ENCODE measurements at regions not wholly inside any gene's neighbourhood (a gene's known extent, or its start where the extent isn't known, plus 50 kb on each side); places are given as distances from the start of the nearest gene placed in this dataset.
"Not testable (repeated sequence)": the region's sequence is repeated elsewhere in the genome, so short reads cannot be mapped to it uniquely, and the experiment has no call there.

DNA sequence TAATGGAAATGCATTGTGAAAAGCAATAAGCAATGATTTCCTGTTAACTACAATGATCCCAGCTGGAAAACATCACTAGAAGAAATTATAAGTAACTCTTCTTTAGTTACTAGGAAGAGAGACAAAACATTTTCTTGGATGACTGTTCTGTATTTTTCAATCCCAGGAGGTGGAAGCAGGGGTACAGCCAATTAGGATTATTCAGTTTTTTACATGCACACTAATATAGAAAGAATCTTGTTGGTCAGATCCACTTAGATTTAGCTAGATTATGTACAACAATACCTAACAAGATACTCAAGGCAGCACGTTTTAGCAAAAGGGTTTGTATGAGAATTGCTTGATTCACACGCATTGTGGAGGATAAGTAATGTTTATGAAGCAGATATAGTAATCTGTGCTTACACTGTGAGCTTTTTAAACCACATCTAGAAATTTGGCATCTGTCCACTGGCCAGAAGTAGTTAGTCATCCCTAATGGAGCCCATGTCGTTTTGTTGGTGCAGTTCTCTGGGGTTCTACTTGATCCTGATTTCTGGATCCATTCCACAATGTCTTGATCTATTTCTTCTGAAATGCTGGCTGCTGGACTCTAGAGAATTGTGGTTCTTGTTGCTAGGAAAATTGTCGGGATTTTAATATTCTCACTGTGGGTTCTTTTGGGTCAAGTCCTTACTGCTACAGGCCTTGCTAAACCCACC lies 199.7 kb downstream of the ADCYAP1 start:
- DNase-seq (ENCODE audit: low read depth) = no peak

DNA sequence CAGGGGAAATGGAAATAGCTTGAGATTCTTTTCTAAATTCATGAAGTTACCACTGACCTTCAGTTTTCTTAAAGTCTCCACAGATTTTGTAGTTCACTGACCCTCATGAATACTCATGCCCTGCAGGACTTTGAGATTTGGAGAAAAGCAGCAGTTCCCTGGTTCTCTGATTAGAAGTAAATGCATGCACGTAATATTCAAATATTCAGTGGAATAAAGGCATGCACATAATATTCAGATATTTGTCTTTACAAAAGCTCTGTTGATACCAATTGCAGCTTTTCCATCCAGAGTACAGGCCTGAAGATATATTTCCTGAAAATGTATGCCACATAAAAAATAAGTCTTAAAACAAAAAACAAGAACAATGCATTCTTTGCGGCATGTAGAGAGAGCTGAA lies 219.8 kb downstream of the ADCYAP1 start:
- no peak for DNase-seq (ENCODE audit: low read depth)

DNA sequence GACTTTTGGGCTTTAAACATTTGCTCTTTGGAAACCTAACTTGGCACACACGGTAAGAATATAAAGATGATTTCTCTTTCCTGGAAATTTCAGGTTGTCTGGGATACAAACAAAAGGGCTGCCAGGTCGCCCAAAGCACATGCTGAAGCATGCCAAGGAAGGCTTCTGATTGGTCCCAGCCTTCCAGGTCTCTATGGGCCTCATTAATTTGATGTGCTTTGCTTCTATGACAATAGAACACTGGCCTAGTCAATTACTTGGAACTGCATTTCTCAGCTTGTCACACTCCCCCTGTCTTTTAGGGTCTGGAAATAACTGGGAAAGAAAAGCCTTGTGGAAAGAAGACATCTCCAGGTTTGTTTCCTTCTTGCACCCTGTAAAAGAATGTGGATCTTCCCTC lies 228.9 kb downstream of the ADCYAP1 start:
- no peak for DNase-seq (ENCODE audit: low read depth)

DNA sequence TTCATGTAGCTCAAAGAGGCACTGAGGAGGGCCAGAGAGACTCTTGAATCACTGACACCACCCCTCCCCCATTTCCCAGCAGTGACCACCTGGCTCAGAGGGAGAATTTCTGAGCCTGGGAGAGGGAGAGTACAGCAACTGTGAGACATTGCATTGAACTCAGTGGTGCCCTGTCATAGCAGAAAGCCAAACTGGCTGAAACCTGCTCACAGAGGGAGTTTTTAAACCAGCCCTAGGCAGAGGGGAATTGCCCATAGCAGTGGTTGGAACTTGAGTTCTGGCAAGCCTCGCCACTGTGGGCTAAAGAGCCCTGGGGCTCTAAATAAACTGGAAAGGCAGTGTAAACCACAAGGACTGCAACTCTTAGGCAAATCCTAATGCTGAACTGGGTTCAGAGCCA lies 243.1 kb downstream of the ADCYAP1 start:
- DNase-seq (ENCODE audit: low read depth) = no peak

DNA sequence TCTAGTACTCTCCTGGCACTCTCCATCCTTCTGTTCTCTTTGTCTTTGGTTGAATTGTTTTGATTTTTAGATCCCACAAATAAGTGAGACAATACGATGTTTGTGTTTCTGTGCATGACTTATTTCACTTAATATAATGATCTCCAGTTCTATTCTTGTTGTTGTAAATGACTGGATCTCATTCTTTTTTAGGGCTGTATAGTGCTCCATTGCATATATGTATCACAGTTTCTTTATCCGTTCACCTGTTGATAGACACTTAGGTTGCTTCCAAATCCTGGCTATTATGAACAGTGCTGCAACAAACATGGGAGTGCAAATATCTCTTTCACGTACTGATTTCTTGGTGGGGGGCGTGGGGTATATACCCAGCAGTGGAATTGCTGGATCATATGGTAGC lies 245.0 kb downstream of the ADCYAP1 start:
- DNase-seq (ENCODE audit: low read depth) = no peak

DNA sequence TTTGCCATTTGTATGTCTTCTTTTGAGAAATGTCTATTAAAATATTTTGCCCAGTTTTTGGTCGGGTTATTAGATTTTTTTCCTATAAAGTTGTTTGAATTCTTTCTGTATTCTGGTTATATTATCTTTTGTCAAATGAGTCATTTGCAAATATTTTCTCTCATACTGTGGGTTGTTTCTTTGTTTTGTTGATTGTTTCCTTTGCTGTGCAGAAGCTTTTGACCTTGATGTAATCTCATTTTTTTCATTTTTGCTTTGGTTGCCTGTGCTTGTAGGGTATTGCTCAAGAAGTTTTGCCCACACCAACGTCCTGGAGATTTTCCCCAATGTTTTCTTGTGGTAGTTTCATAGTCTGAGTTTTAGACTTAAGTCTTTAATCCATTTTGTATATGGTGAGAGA lies 245.7 kb downstream of the ADCYAP1 start:
- no peak for DNase-seq (ENCODE audit: low read depth)

DNA sequence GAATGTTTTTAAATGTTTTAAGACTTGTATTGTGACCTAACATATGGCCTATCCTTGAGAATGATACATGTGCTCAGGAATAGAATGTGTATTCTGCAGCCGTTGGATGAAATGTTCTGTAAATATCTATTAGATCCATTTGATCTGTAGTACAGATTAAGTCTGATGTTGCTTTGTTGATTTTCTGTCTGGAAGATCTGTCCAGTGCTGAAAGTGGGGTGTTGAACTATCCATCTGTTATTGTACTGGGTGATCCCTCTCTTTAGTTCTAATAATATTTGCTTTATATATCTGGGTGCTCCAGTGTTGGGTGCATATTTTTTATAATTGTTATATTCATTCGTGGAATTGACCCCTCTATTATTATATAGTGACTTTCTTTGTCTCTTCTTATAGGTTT lies 248.3 kb downstream of the ADCYAP1 start:
- DNase-seq (ENCODE audit: low read depth) = not testable (repeated sequence)

DNA sequence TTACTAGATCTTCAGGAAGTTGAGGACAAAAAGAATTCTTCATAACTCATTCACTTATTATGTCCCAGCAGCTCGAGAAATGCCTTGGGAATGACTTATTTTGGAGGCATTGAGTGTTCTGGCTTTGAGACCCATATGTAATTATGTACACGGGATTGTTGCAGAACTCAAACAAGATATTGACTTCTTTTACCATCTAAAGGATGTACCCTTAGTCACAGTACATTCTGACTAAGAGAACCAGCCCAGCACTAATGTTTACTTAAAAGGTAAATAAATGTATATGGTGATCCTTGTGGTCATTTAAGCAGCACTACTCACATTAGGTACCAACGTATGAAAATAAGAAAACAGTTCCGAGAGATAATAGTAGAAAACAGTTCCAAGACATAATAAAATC lies 268.9 kb downstream of the ADCYAP1 start:
- no peak for DNase-seq (ENCODE audit: low read depth)

DNA sequence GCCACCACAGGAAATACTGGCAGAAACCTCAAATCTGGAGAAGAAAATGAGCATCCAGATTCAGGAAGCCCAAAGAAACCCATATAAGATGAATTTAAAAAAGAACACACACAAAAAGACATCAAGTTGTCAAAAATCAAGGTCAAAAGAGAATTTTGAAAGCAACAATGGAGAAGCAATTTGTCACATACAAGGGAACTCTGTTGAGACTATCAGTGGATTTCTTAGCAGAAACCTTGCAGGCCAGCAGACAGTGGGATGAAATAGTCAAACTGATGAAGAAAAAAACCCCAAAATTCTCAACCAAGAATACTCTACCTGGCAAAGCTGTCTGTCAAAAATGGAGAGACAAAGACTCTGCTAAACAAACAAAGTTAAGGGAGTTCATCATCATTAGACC lies 272.6 kb downstream of the ADCYAP1 start:
- no peak for DNase-seq (ENCODE audit: low read depth)

DNA sequence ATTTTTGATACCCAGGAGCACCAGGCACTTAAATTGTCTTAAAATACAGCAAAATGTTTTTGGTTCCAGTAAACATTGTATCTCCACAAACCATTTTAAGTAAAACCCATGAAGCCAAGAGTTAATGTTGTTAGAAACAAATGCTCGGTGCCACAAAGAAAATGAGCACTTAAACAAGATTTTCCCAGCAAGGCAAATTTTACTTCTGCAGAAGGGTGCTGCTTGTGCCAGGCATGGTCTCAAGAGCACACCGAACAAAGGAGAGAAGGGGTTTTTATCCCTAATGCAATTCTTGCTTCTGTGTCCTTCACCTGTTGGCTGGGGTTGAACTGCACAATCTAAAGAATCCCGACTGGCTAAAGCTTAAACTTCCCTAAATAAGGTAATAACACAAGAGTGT lies 286.7 kb downstream of the ADCYAP1 start:
- DNase-seq (ENCODE audit: low read depth) = no peak

DNA sequence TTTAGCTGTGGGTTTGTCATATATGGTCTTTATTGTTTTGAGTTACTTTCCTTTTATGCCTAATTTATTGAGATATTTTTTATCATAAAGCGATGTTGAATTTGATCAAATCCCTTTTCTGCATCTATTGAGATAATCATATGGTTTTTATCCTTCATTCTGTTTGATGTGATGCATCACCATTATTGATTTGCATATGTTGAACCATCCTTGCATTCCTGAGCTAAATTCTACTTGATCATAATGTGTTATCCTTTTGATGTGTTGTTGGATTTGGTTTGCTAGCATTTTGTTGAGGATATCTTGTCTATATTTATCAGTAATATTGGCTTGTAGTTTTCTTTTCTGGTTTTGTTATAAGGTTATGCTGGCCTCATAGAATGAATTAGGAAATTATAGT lies 308.5 kb downstream of the ADCYAP1 start:
- no peak for DNase-seq (ENCODE audit: low read depth)

DNA sequence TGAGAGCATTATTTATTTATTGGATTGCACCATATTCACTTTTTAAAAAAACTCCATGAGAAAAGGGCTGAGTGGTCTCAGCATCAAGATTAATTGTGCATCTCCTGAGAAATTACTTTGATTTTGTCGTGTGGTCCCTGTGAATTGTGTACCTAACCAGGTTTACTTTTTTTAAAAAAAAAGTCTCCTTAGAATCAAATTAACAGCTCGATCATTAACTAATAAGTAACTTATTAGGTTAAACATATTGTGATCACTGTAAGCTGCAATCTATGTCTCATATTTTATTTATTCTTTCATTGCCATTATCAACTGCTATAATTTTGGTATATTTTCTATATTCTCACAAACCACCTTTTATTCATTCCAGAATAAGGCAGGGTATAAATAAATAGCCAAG lies 318.2 kb downstream of the ADCYAP1 start:
- no peak for DNase-seq (ENCODE audit: low read depth)

DNA sequence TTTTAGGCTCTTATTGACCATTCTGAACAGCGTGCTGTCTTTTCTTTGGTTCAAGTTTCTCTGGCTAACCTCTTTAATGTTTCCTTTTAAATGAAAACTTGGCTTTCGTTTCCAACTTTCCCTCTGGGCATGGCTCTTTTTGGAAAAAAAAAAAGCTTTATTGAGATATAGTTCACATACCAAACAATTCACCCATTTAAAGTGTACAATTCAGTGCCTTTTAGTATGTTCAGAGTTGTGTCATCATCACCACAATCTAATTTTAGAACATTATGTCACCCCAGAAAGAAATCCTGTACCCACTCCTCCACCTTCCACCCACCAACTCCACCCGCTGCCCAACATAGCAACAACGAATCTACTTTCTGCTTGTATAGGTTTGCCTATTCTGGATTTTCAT lies 322.4 kb downstream of the ADCYAP1 start:
- DNase-seq (ENCODE audit: low read depth) = no peak

DNA sequence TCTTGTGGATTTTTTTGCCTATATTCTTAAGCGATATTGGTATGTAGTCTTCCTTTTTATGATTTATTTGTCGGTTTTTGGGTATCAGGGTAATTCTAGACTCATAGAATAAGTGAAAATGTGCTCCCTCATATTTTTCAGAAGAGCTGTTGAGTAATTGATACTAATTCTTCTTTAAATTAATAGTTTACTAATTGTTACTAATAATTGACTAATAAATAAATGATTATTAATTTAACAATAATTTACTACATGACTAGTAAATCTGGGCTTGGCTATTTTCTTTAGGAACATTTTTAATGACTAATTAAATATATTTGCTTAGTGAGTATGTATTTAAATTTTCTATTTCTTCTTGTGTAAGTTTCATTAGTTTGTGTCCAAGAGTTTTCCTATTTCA lies 325.0 kb downstream of the ADCYAP1 start:
- no peak for DNase-seq (ENCODE audit: low read depth)

DNA sequence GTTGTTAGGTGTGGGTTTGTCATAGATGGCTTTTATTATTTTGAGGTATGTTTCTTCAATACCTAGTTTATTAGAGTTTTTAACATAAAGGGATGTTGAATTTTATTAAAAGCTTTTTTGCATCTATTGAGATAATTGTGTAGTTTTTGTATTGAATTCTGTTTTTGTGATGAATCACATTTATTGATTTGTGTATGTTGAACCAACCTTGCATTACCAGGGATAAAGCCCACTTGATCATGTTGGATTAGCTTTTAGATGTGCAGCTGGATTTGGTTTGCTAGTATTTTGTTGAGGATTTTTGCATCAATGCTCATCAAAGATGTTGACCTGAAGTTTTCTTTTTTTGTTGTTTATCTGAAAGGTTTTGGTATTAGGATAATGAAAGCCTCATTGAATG lies 328.2 kb downstream of the ADCYAP1 start:
- no peak for DNase-seq (ENCODE audit: low read depth)

DNA sequence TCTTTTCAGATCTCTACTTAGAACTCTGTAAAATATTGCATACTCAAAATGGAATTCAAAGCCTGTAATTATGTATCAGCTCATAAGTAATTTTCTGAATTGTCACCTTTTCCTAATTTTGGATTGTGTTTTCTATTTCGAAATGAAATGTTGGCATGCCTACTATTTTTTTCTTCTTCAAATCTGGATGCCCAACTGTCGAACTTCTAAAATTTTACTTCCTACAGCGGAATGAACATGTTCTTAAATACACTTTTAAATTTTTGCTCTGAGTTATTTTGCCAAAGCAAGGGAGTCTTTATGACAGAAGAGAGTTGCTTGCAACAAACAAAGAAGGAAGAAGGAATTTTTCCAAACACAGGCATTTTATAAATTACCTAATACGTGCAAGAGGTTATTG lies 336.0 kb downstream of the ADCYAP1 start:
- no peak for DNase-seq (ENCODE audit: low read depth)

DNA sequence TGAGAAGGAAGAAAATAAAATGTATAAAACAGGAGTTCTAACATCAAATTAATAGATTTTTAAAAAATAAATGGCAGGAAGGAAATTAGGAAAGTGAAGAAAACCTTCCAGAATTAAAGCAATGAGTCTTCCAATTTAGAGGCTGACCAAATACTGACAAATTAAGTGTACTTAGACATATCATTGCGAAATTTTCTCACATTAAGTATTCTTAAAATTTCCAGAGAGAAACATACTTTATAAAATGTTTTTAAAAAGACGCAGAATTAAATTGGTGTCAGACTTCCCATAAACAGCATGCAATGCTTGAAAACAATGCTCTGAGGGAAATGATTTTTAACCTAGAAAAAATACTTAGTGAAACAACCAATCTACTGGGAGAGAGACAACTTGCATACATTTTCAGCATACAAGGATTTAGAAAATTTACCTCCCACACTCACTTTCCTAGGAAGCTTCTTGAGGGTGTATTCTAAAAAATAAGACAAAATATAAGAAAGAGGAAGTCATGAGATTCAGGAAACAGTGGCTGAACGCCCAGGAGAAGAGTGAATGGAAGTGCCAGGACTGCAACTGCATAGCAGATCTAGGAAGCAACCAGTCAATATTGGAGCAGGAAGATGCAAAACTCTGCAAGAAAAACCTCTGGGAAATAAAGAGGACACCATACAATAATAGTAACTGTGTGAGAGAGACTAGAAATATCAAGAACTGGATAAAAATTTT lies 339.9 kb downstream of the ADCYAP1 start:
- no peak for DNase-seq (ENCODE audit: low read depth)

DNA sequence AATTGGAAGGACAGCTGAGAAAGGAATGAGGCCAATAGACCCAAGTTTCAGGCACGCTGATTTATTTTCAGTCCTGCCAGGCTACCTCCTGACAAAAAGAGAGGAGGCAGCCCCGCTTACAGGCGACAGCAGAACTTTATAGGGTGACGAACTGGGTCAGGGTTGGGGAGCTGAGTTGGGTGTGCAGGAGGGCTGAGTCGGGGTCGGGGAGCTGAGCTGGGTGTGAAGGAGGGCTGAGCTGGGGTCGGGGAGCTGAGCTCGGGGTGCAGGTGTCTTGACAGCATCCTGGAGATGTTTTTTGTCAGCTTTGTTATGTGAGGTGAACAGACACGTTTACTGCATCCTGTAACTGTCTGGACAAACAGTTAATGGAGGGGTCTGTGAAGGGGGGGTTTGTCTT lies 342.2 kb downstream of the ADCYAP1 start:
- no peak for DNase-seq (ENCODE audit: low read depth)

DNA sequence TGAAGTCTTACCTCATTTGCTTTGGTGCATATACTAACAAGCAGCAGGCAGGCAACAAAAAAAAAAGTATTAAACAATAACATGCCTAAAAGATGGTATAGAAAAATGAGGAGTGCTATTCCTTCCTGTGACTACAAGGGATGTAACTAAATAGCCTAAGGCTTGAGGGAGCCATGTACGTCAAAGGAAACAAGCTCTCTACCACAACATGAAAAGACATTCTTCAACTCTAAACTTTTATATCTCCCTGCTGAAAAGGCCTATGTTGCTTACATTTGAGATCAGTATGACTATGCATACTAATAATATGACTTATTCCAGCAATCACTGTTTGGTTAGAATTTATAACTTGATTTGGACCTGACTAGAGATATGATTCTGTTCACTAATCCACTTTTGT lies 347.9 kb downstream of the ADCYAP1 start:
- no peak for DNase-seq (ENCODE audit: low read depth)

DNA sequence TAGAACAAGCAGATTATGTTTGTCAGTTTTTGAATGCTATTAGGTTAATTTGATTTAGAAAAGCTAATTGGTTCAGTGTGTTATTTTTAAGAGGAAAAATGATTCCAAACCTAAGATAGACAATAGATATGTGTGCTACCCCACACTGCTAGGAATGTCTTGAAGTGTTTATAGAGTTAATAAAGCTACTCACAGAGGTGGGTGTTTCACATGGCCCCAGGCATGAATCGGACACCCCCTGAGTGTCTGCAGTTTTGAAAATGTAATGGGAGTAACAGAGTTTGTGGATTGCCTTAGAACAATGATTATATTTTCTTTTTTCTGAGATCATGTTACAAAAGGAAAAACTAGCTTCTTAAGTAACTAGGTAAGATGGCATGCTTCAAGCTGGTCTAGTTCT lies 348.3 kb downstream of the ADCYAP1 start:
- DNase-seq (ENCODE audit: low read depth) = no peak

DNA sequence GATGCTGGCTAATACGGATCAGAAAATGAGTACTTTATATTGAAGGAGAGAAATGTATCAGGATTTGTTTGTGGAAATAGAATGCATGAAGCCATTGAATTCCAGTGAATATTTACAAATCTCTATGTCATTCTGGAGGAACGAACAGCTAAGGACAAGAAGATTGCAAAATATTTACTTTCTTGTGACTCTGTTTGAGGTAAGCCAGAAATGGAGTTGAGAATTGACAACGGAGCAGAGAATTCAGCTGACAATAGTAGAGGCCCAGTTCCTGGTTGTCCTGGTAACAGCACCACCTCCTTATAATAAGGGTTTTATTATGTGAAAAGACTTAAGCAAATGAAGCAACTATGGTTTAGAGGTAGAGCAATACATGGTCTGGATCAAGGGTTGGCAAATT lies 349.2 kb downstream of the ADCYAP1 start:
- no peak for DNase-seq (ENCODE audit: low read depth)

DNA sequence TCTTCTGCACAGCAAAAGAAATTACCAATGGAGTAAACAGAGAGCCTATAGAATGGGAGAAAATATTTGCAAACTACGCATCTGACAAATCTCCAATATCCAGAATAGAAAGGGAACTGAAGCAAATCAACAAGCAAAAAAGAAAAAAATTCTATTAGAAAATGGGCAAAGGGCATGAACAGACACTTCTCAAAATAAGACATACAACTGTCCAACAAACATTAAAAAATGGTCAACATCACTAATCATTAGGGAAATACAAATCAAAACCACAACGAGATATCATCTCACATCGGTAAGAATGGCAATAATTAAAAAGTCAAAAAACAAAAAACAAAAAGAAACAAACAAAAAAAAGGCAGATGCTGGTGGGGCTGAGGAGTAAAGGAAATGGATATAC lies 356.4 kb downstream of the ADCYAP1 start:
- no peak for DNase-seq (ENCODE audit: low read depth)

DNA sequence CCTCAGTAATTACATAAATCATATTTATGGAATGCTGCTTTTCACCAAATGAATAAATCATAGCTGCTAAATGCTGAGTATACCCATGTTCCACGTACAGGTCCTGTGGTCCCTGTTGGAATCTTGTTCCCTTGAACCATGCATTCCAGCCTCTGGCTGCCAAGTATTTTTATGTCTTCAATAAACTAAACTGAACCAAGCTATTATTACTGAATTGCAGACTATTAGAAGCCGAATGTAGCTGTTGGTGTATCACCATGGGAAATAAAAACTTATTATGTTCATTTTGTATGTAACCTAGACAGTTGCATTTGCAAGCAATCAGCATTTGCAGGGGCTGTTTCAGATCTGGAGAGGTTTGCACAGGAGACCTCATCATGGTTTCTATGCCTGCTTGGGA lies 362.4 kb downstream of the ADCYAP1 start:
- no peak for DNase-seq (ENCODE audit: low read depth)

DNA sequence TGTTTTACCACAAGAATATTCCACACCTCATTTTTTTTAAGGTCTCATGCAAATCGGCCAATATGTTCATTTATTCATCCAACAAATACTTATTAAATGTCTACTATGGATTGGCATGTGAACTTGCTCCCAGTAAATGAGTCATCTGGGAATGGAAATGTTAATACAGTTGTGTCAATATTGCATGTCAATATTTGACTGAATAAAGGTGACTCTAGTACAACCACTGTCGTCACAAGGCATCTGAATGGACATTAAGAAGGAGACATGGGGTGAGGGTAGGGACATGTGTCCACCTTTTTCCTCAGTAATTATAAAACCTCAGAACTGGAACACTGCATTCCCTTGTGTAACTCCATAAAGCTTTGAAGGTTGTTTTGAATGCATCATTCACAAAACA lies 365.4 kb downstream of the ADCYAP1 start:
- no peak for DNase-seq (ENCODE audit: low read depth)

All from LHCN-M2 (cell line).